HG02571 (cell line): ENCODE measurements at regions not wholly inside any gene's neighbourhood (a gene's known extent, or its start where the extent isn't known, plus 50 kb on each side); places are given as distances from the start of the nearest gene placed in this dataset.

Experiments
- ATAC-seq: cut with Tn5 transposase; IDR thresholded peaks from one replicate; pipeline ENCODE4 v1.9.1; 2021; ENCODE audit warnings: mild to moderate bottlenecking, moderate library complexity; ENCODE audit not compliant: unreplicated experiment

- no peak for ATAC-seq
Observed at GRCh38 chr13:72258340-72258981, 391.5 kb upstream of the DACH1 start.

DNA sequence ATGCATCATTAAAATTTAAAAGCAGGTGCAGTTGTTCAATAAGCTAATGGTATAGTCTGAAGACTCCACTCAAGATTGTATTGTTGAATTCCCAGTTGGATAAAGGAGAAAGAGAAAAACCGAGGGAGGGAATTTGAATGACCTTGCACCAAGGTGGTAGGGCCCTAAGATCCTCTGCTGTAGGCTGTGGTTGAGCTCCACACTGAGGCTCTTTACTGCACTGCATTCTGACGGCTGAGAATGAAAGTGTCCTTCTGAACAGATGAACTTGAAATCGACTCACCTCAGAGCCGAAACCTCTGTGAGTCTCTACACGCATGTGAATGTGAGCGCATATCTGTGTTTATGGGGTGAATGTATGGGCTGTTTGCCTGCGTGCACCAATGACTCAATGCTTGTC lies 388.9 kb upstream of the DACH1 start:
- ATAC-seq, result no peak

DNA sequence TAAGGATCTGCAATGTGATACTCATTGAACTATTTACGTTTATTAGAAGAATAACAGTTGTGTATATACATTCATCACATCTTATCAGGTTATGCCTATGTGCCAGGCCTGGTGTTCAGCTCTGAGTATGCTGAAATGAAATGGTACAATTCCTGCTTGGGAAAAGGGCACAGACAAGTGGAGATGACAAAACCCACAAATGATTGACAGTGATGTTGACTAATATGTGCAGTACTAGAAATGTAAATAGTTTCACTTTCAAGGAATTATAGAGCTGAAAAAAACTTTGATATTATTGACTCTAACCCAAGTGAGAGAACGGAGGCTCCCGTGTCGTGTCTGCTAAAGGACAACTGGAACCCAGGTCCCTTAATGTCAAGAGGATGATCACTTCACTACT lies 386.8 kb upstream of the DACH1 start:
- no peak for ATAC-seq

GRCh38 chr13:72246396-72246795 lies 379.4 kb upstream of the DACH1 start:
- no peak for ATAC-seq

DNA sequence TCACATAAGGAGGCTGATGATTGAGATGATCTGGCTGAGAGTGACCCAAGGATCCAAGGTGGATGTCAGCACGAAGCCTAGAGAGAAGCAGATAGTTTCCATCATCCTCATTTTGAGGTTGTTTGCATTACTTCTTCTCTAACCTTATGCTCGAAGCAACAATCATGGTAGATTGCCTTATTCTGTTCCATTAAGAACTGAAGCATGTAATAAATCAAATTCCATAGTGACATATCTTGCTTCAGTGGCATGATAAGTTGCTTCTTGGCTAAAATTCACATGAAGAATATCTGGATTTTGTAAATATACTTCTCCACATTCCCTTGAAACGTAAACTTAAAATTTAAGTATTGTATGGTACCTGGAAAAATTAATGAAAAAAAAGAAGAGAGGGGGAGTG lies 377.8 kb upstream of the DACH1 start:
- ATAC-seq, result no peak

GRCh38 chr13:72230131-72230530 lies 363.1 kb upstream of the DACH1 start:
- no peak for ATAC-seq

DNA sequence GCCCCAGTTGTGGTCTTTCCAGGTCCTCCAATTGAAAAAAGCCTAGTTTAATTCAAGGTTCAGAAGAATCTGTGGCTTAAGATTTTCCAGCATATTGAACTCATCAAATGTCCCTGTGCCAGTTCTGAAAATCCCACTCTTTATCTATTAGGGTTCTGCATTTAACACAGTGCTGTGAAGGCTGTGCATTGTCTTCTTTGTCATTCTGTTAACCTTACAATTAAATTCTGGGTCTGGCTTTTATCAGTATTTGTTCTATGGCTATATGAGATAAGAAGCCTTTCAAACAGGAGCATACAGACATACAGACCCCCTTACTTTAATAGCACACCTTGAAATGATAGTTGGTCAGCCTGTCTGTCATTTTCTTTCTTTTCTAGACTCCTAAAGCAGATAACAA lies 362.1 kb upstream of the DACH1 start:
- ATAC-seq, result no peak

DNA sequence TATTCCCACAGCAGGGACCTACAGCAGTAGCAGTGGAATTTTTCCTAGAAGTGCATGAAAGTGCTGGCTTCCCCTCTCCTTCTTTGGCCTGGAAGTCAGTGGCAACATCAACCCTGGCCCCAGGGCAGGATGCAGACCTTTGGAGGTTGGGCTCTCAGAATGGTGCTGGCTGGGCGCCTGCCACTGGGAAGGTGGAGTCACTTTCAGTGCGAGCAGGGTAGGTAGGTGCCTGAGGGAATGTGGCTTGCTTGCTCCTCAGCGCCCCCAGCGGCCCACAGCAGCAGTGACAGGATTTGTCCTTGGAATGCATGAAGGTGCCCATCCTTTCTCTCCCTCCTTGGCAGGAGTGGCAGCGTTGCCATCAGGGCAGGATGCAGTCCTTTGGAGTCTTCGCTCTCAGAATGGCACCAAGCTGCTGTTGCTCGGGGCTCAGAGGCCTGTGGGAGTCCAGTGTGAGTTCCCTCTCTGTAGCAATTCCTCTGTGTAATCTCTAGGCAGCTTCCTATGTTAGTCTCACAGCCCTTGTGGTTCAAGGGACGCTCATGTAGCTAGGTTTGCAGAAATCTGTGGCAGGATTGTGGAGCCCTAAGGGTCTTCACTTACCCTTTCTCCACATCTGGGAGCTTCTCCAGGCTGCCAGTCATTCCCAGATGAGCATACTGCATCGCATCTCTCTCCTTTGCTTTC lies 354.4 kb upstream of the DACH1 start:
- peak; percentile 56 for ATAC-seq

DNA sequence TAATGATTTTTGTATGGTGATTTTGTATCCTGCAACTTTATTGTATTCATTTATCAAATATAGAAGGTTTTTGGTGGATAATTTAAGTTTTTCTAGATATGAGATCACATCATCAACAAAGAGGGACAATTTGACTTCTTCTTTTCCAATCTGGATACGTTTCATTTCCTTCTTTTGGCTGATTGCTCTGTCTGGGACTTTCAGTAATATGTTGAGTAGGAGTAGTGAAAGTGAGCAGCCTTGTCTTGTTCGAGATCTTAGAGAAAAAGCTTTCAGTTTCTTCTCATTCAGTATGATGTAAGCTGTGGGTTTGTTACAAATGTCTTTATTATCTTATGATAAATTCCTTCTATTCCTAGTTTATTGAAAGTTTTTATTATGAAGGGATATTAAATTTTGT lies 352.0 kb upstream of the DACH1 start:
- ATAC-seq, result peak; percentile 83

DNA sequence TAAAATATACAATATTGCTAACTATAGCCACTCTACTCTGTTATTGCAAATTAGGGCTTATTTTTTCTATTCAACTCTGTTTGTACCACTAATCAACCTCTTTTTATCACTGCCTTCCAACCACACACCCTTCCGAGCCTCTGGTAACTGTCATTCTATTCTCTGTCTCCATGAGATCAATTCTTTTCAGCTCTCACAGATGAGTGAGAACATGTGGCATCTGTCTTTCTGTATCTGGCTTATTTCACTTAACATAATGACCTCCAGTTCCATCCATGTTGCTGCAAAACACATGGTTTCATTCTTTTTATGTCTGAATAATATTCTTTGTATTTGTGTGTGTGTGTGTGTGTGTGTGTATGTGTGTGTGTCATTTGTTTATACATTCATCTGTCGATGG lies 350.1 kb upstream of the DACH1 start:
- no peak for ATAC-seq

DNA sequence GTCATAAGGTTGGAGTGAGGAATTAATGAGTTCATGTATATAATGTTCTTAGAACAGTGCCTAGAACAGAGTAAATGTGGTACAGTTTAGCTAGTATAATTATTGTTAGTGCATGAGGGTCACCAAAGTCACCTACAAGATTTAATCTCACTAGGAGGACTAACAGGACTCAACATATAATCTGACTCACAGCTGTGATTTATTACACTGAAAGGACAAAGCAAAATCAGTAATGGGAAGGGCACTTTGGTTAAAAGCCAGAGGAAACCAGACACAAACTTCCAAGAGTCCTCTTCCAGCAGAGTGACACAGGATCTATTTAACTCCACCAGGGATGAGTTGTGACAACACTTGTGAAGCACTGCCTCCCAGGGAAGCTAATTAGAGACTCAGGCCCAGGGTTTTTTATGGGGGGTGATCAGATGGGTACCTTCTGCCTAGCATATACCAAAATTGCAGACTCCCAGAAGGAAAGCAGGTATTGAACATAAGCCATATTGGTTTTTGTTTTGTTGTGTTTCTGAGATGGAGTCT lies 341.2 kb upstream of the DACH1 start:
- no peak for ATAC-seq

DNA sequence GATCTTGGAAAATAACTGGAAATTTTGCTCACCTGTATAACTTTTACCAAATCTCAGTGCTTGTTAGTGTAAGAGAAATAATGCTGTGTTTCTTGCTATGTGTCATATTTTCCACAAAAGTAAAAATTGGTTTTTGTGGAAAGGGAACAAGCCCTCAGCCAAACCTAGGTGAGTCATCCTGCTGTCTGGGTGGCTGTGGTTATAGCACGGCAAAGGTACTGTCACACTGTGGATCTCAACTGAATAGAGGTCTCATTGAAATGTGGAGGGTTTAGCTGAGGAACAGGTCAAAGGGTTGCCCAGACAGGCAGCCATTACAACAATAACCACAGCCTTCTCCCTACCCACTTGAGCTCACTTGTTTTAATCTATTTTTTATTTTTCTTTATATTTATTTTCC lies 338.8 kb upstream of the DACH1 start:
- ATAC-seq, result no peak

DNA sequence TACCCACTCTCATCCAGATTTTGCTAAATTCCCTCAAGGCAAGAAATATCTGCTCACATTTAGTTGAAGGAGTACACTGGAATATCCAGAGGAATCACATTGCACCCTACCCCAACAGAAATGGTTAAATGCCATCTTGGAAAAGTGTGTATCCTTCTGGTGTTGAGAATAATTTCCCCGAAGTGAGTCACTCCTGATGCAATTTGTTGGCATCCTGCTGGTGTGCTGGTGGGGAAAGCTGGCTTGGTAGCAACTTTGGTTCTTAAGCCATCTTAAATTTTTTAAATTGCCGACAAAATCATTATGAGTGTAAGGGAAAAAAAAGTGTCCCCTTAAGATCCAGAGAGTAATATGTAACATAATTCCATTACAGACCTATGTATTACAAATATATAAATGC lies 337.3 kb upstream of the DACH1 start:
- no peak for ATAC-seq

- ATAC-seq, result no peak
Observed at GRCh38 chr13:72201726-72202125, 334.7 kb upstream of the DACH1 start.

DNA sequence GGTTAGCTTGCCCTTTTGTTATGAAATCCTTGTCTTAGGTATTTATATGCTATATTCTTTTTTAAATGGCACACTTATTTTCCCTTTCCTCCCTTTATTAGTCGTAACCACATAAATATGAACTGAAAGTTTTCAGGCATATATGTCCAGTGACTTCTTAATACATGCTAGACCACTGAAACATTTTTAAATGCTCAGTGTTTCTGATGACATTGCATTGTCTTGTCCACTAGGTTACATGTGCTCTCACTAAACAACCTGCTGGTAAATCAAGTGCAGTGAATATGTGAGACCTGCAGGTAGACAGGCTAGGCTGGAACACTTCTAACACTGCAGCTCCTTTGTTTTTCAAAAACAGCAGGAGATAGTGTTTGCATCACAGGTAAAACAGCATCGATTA lies 332.6 kb upstream of the DACH1 start:
- no peak for ATAC-seq

DNA sequence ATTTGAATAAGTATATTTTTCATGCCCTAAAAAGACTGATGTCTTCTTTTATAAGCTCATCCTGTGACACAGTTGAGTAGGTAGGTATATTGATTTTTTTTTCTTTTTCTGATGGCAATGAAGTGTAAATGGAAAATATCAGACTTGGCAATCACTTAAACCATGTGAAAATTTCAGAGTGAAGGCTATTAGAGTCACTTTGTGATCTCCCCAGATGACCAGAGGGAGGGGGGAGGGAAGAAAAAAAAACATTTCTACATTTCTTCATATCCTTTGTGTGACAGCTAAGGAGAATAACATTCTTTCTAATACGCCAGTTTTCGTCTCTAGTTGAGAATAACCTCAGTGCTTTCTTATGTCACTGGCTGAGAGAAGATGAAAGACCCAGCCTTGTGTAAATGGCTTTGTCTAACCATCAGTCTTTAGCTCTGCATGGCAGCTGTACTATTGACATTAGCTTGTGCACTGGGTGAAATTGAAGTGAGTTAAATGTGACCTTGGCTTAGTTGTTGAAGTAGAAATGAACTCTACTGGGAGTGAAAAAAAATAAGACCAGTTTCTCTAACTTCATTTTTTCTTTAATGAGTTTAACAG lies 332.1 kb upstream of the DACH1 start:
- no peak for ATAC-seq

- no peak for ATAC-seq
Observed at GRCh38 chr13:72198042-72198441, 331.0 kb upstream of the DACH1 start.

- ATAC-seq, result no peak
Observed at GRCh38 chr13:72195044-72195704, 328.2 kb upstream of the DACH1 start.

DNA sequence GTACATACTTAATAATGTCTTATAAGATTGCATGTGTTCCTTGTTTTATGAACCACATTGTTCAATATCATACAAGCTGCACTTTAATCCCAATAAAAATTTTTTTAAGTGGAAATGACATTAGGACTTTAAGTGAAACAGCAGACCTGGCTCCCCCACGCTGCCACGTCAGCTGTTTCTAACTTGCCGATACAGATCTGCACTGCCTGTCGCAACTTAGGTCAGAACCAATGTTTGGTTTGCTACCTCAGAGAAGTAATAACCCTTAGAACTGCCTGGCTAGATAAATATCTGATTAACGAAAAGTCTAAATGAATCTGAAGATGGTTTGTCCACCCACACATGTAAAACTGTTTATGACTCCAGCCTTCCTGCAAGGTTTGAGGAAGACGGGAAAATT lies 327.5 kb upstream of the DACH1 start:
- ATAC-seq, result no peak

GRCh38 chr13:72186730-72187422 lies 319.9 kb upstream of the DACH1 start:
- no peak for ATAC-seq

DNA sequence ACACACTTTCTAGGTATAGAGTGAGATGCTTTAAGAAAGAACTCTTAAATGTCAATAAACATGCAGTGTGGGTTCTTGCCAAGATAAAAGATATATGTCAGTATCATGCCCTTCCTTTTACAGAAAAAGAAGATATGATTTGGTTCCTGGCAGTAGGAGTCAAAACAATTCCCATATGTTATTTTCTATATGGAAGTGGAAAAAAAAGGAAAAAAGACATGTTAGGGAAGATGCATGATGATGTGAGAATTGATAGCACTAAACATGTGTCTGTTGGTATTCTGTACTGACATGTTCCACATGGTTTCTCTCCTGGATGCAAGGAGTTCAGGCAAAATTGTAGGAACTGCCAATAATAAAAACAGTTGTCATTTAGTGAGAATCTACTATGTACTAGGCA lies 318.8 kb upstream of the DACH1 start:
- no peak for ATAC-seq
